HG02885 (cell line): ENCODE measurements at regions not wholly inside any gene's neighbourhood (a gene's known extent, or its start where the extent isn't known, plus 50 kb on each side); places are given as distances from the start of the nearest gene placed in this dataset.

Experiments
- ATAC-seq: cut with Tn5 transposase; IDR thresholded peaks from one replicate; pipeline ENCODE4 v1.9.1; 2021; ENCODE audit warnings: mild to moderate bottlenecking; ENCODE audit not compliant: unreplicated experiment, poor library complexity

DNA sequence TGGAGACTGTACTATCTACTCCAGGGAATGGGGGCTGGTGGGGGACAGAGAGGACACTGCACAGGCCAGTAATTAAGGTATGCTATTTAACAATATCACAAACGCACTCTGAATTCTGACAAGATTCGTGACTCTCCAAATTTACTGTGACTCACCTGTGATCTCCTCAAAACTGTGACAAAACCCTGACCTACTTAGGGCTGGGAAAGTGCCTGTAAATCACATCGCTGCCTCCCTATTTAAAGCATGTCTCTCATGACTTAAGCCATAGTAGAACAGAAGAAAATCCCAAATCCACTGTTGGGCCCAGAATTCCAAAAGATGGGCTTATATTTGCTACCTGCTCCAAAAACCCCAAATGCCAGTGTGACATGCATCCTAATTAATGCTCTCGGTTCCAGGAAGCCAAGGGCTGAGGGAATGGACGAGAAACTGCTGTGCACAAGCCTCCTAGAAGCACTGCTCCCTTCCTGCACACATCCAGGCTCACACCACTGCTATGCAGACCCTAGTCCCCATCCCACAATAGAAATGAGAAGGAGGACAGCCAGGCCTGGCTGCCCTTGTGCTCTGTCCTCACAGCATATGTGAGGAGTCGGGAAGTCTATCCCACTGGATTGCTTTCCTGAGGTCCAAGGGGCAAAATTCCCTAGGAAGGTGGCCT is 187.7 kb upstream of the CHRNA7 start:
- no peak for ATAC-seq

DNA sequence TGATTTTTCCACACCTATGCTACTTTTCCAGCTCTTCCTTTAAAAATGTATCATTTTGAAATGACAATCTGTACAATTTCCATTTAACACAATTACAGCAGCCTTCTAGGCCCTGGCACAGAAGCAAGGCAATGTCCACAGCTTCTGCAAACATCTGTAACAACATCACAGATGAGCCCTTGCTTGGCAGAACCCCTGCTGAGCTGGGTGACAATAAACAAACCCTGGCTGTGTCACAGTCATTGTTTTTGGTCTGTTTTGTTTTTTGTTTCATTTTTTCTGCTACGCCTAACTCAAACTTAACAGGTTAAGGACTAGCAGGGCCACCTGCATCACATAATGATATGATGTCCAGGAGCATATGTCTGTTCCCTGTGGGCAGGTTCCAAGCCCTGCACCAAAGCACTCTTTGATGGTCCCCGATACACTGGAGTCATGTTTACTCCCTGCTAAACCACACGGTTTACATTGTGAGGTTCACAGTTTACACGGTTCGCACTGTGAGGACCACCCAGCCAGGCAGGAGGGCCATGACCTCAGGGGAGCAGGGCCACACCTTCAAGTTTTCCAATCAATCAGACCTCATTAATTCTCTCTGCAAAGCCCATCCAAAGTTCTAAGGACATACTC is 186.8 kb upstream of the CHRNA7 start:
- no peak for ATAC-seq

DNA sequence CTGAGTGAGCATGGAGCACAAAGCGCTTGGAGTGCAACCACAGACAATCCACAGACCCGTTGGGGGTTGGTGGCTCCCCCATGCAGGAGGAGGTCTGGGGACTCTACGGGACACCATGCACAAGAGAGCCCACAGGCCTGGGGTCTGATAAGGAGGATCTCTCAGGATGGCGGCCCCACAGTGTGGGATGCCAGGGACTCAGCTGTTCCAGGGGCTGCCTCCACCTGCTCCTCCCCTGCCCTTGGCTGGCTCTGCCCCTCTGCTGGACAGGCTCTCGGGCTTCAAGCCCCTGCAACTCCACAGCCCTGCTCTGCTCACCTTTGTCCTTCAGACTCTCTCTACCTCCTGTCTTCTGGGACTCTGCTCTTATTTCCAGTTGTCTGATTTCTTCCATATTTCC is 184.5 kb upstream of the CHRNA7 start:
- ATAC-seq: no peak

DNA sequence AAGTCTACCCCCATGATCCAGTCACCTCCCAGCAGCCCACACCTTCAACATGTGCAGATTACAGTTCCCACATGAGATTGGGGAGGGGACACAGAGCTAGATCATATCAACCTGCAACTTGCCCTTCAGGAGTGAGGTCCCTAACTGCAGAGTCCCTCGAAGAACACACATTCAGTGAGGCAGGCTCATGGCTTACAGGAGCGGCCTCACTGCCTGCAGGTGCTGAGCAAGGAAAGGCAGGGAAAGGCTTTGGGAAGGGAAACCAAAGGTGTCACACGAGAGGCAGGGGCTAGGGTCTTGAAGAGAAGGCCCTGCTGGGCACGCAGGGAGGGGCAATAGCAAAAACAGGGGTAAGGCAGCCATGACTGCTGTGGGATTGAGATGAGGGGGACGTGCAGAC is 182.4 kb upstream of the CHRNA7 start:
- ATAC-seq: no peak

DNA sequence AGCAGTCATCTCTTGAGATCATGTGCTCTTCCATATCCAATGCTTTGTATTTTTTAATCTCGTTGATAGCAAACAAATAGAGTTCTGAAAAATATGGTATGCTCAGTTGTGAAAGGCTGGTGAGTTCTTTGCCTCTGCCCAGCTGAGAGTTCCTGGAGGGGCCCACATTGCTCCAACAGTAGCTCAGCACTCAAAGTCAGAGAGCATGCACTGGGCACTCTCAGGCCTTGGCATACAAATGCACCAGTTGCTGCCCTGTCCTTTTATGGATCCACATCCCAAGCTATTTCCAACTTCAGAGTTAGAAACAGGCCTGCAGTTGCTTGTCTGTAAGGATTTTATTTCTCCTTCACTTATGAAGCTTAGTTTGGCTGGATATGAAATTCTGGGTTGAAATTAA is 181.7 kb upstream of the CHRNA7 start:
- no peak for ATAC-seq

DNA sequence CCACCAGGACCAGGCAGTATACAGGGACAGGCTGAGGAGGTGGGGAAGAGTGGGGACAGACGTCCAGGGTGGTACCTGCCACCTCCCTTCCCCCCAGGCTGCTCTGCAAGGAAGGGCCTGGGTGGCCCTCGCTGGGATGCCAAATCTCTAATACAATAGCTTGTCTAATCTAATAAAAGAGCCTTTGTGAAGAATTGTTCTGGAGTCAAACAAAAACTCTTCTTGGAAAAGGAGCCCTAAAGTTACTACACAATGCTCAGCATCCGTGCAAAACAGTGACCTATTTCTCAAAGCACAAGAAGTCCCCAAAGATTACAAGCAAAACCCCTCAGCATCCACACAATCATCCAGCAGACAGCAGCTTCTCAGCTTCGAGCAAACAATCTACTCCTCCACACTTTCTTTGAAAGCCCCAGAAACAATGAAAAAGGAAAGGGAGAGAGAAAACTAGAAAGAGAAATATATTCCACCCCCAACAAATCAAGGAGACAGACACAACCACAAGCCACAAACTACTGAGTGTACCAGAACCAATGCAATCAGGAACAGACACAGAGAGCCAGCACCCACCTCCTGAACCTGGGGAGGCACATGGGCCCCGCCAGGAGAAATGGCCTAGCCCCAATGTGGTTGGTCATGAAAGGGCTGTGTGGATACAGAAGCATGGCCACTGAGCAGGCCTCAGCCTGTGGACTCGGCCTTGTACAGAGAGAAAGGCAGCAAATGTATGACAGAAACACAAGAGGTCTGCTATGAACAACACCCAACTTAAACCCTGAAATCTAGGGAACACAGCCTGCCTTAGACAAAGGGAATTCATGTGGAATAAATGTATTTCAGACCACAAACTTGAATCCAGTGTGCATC is 177.1 kb upstream of the CHRNA7 start:
- no peak for ATAC-seq

DNA sequence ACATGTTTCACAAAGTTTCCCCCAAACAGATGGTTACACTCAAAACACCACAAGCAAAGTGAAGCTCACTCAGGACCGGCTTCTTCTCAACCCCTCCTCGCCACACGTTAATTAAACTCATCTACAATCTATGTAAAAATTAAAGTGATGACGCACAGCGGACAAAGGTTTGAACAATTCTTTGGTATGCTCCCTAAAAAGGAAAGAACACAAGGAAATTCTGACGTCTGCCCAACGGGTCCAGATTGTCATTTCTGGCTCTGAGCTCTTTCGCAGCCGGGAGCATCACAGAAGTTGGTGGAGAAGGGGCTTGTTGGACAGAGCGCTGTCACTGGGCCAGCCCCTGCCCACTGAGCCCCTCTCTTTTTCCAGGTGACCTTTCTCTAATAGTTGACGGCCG is 173.7 kb upstream of the CHRNA7 start:
- ATAC-seq: no peak

DNA sequence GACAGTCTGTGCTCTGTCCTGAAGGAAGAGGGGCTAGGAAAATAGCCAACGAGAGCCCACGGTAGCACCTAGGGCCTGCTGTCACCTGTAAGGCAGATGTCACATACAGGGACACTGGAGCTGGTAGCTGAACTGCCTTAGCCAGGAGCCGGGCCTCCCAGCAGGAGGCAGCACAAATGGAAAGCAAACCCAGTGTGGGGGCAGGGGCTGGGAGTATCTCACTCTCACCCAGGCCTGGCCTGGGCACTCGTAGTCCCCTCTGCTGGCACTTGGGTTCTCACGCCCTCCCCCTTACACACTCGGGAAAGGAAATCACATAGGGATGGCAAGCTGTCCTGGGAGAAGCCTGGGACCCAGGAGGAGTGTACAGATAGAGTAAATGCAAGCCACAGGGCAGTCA is 173.1 kb upstream of the CHRNA7 start:
- ATAC-seq: no peak

DNA sequence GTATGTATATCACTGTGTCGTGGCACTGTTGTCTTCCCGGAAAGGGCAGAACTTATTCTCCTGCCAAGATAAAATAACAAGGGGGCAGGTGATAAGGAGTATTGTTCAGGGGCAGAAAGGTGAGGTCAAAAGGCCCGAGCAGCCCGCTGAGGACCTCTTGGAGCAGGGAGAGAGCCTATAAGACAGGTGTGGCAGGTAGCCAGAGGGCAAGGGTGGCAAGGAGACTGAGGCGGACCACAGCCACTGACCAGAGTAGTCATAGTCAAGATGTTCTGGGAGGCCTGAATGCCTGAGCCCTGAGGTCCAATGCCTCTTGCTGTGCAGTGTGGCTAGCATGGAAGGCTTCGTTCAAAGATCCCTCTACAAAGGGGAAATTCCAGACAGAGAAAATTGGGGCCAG is 172.3 kb upstream of the CHRNA7 start:
- ATAC-seq: no peak

DNA sequence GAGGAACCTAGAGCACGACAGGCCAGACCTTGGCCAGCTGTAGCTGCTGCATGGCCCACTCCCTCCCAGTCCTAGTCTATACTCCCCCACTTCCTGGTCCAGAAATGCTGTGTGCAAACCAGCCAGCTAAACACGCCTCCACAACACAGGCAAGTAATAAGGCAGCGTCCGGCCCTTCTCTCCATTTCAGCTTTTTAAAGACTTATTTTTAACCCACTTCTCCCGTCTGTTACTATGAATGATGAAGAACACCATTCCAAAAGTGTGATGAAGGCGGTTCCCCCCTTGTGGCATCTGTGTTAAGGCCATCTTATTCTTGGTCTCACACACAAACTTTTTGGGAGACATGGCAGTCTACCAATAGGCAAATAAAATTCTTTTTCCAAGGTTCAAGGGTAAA is 164.1 kb upstream of the CHRNA7 start:
- ATAC-seq: no peak

DNA sequence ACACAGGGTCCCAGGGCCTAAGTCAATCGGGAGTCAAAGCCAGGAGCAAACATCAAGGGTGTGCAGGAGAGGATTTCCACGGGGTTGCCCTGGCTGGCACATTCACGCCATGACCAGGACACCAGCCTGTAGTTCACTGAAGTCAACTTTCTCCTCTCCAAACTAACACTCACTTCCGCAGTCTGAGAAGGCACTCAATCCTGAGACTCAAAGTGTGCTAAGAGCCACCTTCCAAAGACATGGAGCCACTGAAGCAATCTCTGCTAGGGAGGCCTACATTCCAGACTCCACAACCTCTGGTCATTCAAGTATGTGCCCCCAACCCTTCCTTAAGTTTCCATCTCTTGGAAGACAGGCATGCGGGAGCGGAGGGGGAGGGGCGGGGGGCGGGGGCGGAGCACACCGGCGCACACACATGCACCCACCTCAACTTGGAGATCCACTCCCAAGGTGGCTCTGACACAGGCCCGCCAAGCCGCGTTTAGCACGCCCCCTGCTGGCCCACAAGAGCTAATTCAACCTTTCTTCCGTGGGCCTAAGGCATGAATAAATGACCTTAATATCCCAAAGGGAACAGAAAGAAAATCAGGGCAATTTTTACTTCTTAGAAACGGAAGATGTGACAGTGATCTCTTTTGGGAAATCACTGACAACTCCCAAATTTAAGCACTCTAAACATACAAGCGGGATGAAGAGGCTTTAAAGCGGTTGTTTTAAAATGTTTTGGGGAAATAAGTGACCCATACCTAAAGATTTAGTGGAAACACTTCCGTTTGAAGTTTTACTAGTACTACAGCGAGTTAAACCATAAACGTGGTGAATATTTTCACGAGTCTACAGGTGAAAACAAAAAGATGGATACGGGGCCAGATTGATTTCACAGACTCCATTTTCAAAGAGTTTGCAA is 162.5 kb upstream of the CHRNA7 start:
- ATAC-seq: no peak

DNA sequence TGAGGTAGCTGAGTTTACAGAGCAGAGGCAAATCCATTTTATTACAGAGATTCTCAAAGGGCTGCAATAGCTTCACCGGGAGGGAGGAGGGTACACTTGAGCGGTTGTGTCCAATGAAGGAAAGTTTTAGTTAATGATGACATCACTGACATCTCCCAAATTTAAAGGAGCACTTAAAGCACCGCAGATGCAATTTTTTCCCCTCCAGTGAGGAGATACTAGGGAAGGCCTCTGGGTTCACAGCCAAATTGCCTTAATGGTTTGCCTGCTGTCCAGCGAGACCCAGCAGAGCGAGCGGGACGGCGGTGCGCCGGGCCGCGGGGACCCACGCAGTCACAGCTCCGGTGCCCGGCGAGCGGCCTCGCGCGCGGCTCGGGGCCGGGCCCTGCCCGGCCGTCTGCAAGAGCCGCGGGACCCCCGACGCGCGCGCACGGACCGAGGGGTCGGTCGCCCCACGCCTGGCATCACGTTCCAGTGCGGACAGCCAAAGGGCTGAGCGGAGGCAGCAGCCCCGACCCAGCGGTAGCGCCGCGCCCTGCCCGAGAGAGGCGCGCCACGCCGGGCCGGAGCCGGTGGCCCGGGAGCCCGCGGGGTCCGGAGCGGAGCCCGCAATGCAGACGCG is 160.5 kb upstream of the CHRNA7 start:
- ATAC-seq: no peak

DNA sequence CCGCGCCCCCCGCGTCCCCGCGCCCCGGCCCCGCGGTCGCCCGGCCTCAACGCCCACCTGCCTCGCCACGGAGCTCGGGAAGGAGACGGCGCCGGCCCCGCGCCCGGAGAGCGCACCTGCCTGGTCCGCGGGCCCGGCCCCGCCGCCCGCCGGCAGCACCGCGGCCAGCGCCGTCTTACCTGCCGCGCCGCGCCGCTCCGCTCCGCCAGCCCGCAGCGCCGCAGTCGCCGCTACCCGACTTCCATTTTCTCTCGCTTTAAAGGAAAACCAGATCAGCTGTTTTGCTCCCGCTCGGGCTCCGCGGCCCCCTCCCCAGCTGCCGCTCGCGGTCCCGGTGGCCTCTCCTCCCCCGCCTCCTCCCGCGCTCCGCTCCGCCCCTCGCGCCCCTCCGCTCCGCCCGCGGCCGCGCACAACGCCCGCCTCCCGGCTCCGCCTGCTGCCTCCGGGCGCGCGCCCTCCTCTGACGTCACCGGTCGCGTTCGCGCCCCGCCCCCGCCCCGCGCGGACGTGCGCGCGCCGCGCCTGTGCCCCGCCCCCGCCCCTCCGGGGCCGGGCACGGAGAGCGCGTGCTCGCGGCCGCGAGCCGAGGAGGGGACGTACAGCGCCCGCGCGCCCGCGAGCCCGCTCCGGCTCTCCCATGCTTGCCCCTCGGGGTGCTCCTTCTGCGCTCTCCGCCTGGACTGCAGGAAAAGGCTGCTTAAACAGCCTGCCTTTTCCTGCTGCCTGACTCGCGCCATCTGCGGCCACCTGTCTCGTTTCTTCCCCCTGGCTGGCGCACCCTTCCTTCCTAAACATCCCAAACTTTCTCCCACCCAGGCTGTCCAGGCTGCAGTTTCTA is 159.8 kb upstream of the CHRNA7 start, which contains the start of gene OTUD7A:
OTUD7A (minus strand) TSS at position 346 of the 838 bp plus-strand sequence.
- ATAC-seq: peak; percentile 91

DNA sequence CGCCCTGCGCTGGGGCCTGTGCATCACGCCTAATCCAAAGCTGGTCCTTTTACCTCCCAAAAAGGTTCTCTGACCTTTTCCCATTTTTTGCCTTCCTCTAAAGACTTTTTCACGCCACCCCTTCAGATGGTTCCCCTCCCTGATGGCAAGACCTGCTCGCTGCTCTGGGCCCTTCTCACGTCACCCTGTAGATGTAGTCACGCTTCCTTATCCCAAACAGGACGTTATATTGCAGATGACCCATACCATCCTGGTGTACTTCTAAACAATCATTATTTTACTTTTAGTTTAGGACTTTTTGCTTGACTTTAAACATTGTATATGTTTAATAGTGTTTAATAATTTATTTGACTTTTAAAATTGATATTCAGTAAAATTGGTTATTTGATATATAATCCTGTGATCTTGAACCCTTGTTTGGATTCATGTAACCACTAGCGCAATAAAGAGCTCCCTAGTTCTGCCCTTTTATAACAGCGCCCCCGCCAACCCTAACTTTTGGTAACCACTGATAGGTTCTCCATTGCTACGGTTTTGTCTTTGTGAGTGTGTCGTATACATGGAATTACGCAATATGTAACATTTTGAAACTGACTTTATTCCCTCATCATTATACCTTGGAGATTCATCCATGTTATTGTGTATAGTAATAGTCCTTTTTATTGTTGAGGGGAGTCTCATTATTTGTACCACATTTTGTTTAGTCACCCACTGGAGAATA is 159.0 kb upstream of the CHRNA7 start:
- ATAC-seq: peak; percentile 7

DNA sequence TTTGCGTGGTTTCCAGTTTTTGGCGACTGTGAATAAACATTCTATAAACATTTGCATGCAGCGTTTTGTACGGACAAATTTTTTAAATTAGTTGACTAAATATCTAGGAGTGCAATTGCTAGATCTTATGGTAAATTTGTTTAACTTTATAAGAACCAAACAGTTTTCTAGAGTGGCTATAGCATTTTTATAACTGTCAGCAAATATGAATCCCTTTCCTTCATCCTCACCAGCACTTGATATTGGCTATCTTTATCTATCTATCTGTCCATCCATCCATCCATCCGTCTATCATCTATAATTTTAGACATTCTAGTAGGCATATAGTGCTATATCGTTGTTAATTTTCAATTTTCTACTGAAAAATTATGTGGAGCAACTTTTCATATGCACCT is 158.4 kb upstream of the CHRNA7 start:
- ATAC-seq: no peak

DNA sequence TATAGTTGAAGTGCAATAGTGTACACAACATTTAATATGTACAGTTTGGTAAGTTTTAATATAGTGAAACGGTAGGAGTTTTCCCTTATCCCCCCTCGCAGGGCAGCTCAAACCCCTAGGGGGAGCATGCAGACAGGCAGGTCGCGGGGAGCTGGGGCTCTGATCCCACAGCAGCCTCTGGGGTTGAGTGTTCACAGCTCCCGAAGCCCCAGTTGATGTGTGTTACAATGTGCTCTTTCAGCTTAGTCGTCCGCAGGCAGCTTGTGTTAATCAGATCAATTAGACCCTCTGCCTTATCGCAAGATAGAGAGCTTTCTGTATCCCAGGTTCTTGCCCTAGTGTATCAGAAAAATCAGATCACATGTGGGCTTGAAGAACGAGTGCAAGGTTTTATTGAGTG is 143.1 kb upstream of the CHRNA7 start:
- ATAC-seq: no peak

DNA sequence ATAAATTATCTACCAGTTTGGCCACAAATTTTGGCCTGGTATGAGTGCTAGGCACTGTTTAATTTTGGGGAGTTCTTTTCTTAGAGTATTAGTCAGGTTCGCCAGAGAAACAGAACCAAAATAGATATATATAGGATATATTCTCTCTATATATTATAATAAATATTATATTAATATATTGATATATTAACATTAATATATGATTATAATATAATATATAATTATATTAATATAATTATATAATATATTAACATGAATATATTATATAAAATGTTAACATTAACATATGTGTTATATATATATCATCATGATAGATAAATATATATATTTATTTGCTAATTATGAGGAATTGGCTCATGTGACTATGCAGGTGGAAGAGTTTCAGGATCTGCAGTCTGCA is 137.8 kb upstream of the CHRNA7 start:
- no peak for ATAC-seq

DNA sequence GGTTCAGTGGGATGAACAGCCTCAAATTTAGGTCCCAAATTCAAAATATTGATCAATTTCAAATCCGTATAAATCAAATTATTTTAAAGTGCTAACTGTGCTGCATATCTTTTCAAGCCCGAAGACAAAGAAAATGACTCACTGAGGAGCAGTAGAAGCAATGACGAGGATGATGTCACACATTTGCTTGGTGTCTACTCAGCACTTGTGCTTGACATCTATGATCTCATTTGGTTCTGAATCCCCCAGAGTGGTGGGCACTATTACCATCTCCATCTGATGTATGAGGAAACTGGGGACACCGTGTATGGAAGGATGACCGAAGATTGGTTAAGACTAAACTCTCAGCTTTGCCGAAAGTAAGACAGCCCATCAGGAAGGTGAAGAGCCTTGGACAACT is 136.5 kb upstream of the CHRNA7 start:
- ATAC-seq: no peak
